OCI-LY7 (cell line): ENCODE measurements at regions not wholly inside any gene's neighbourhood (a gene's known extent, or its start where the extent isn't known, plus 50 kb on each side); places are given as distances from the start of the nearest gene placed in this dataset.

Source experiments
- BruUV-seq: library from RNA; stranded (reverse); fragments of 400-500 nt; replicated peaks from 2 replicates; lab custom pipeline; 2021; lab: Mats Ljungman, UMichigan
- CTCF ChIA-PET: fragments of 300-600 bp; sonication (Branson Sonifier 250); formaldehyde crosslinking; loops from one replicate; lab custom pipeline; 2022; ENCODE audit warnings: antibody characterized with exemption; ENCODE audit not compliant: unreplicated experiment; lab: Charles Lee
- POLR2A ChIA-PET: fragments of 300-600 bp; sonication (Branson Sonifier 250); formaldehyde crosslinking; loops from one replicate; lab custom pipeline; 2022; ENCODE audit warnings: antibody characterized with exemption; lab: Charles Lee
- DNase-seq: peaks from one replicate; pipeline ENCODE4 v3.0.0-alpha.2; 2015; ENCODE audit warnings: low spot score
- H2AFZ ChIP-seq: fragments of 200-600 bp; sonication (generic), shearing (Covaris generic); 2 replicates; pipeline ENCODE4 v1.6.1; 2014; ENCODE audit warnings: mild to moderate bottlenecking, antibody characterized with exemption, low read length, moderate library complexity
- H3K27ac ChIP-seq: fragments of 200-600 bp; sonication (generic); 2 replicates; pipeline ENCODE4 v1.5.1; 2014; ENCODE audit warnings: mixed run types, low read depth, mild to moderate bottlenecking, moderate library complexity, low read length, inconsistent platforms; ENCODE audit not compliant: poor library complexity, severe bottlenecking
- H3K36me3 ChIP-seq: fragments of 200-600 bp; sonication (generic); 2 replicates; pipeline ENCODE4 v1.6.1; 2014; ENCODE audit warnings: mild to moderate bottlenecking, antibody characterized with exemption, low read length, moderate library complexity, mixed read lengths; ENCODE audit not compliant: insufficient read depth
- H3K4me1 ChIP-seq: fragments of 200-600 bp; sonication (generic); 2 replicates; pipeline ENCODE4 v1.5.1; 2014; ENCODE audit warnings: mild to moderate bottlenecking, low read length; ENCODE audit not compliant: insufficient read depth, poor library complexity, severe bottlenecking
- H3K4me2 ChIP-seq: fragments of 200-600 bp; sonication (generic); 2 replicates; pipeline ENCODE4 v1.6.1; 2014; ENCODE audit warnings: mild to moderate bottlenecking, low read length
- H3K4me3 ChIP-seq: fragments of 200-600 bp; sonication (generic); 2 replicates; pipeline ENCODE4 v1.5.1; 2014; ENCODE audit warnings: mild to moderate bottlenecking, low read depth, low read length; ENCODE audit not compliant: poor library complexity, severe bottlenecking
- H3K79me2 ChIP-seq: fragments of 200-600 bp; sonication (generic); 2 replicates; pipeline ENCODE4 v1.6.1; 2016; ENCODE audit warnings: low read depth, mild to moderate bottlenecking, low read length, moderate library complexity, mixed read lengths; ENCODE audit not compliant: insufficient read depth
- H3K9me2 ChIP-seq: fragments of 200-600 bp; sonication (generic); 2 replicates; pipeline ENCODE4 v1.6.1; 2016; ENCODE audit warnings: mild to moderate bottlenecking, low read length, mixed read lengths; ENCODE audit not compliant: insufficient read depth
- H3K9me3 ChIP-seq: fragments of 200-600 bp; sonication (generic); 2 replicates; pipeline ENCODE4 v1.6.1; 2014; ENCODE audit warnings: mild to moderate bottlenecking, mixed run types, low read length, mixed read lengths
- H4K20me1 ChIP-seq: fragments of 200-600 bp; sonication (generic); 2 replicates; pipeline ENCODE4 v1.6.1; 2014; ENCODE audit warnings: mild to moderate bottlenecking, antibody characterized with exemption, low read length, moderate library complexity, mixed read lengths; ENCODE audit not compliant: insufficient read depth
- CTCF ChIP-seq: fragments of 200-600 bp; sonication (generic); conservative IDR thresholded peaks from 2 replicates; pipeline ENCODE4 v1.5.1; 2014; ENCODE audit warnings: mild to moderate bottlenecking, antibody characterized with exemption, low read length, moderate library complexity, mixed read lengths
- EZH2phosphoT487 ChIP-seq: fragments of 200-600 bp; sonication (generic); IDR thresholded peaks from 2 replicates; pipeline ENCODE4 v1.6.1; 2018; ENCODE audit warnings: low read depth, borderline replicate concordance, mild to moderate bottlenecking, mixed run types, antibody characterized with exemption, low read length, moderate library complexity, mixed read lengths
- intact Hi-C: fragments of 100-400 bp; cut with micrococcal nuclease; formaldehyde crosslinking; loops from one replicate; pipeline ENCODE4 v1.10.0; 2022; ENCODE audit not compliant: unreplicated experiment

- Histone ChIP-seq H3K4me1 (no peaks in the 10 kb centered on the region), H3K9me3 (no peaks in the 10 kb centered on the region), H3K4me2 (no peak overlapping the region), H3K27ac (no peak overlapping the region), H2AFZ (no peak overlapping the region), H3K9me2 (no peaks in the 10 kb centered on the region), H3K36me3 (no peaks in the 10 kb centered on the region), H3K79me2 (no peaks in the 10 kb centered on the region), H3K4me3 (no peak overlapping the region), H4K20me1 (no peaks in the 10 kb centered on the region)
- no TSS peak for BruUV-seq
- ChIA-PET CTCF (no interaction called here), POLR2A (no interaction called here)
- intact Hi-C loops = no loop called here
- no peak for TF ChIP-seq CTCF
- no peak for TF ChIP-seq EZH2phosphoT487
- no peak for DNase-seq
Observed at GRCh38 chr1:29458737-29459619, 222.7 kb downstream of the PTPRU start.

DNA sequence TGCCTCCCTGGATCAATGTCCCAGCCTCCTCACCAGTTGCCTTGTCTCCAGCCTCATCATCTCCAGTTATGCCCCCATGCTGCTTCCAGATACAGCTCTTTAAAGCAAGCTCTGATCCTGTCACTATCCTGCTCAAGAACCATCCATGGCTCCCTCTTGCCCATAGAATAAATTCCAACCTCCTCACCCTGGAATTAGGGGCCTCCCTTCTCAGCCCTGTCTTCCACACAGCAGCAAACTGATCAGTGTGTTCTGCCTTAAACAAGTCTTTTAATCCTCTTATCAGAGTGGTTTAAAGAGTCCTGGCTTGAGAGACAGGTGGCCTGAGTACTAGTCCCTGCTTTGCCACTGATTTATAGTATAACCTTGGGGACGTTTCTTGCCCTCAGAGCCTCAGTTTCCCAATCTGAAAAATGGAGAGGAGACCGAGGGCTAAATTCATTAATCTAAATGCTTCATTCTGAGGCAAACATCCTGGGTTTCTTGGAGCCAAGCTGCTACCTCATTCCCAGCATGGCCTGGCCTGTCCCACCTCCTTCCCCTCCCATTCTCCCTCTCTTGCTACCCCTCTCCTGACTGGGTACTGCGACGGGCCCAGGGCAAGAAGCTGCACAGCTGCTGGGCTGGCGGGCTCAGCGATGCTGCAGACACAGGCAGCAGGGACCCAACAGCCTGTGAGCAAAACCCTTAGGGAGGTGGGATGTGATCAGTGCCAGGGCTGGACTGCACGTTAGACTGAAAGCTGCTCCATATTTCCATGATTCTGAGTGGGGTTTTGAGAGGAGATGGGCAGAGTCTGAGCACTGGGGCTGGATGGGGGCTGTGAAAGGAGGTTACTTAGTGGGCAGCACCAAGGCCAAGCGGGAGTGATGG lies 221.4 kb downstream of the PTPRU start:
- H2AFZ ChIP-seq = no peak overlapping the region
- H3K4me3 ChIP-seq = no peak overlapping the region
- H3K79me2 ChIP-seq = no peaks in the 10 kb centered on the region
- no peaks in the 10 kb centered on the region for H3K36me3 ChIP-seq
- TF ChIP-seq CTCF (no peak), EZH2phosphoT487 (no peak)
- no peak overlapping the region for H3K27ac ChIP-seq
- no peaks in the 10 kb centered on the region for H3K9me2 ChIP-seq
- ChIA-PET POLR2A (no interaction called here), CTCF (no interaction called here)
- H3K4me2 ChIP-seq = no peak overlapping the region
- no peaks in the 10 kb centered on the region for H3K4me1 ChIP-seq
- no TSS peak for BruUV-seq
- DNase-seq = no peak
- H4K20me1 ChIP-seq = no peaks in the 10 kb centered on the region
- no peaks in the 10 kb centered on the region for H3K9me3 ChIP-seq
- intact Hi-C loops = no loop called here
